Fibroblast of lung (primary cell): ENCODE measurements at regions not wholly inside any gene's neighbourhood (a gene's known extent, or its start where the extent isn't known, plus 50 kb on each side); places are given as distances from the start of the nearest gene placed in this dataset.

Experiments
- DNase-seq, 2 donors: peaks; one replicate each; pipeline versions ENCODE4 v3.0.0 to v3.0.0-alpha.2; 2010; ENCODE audit warnings: low read depth in 2 of 2
- H2AFZ ChIP-seq: 2 replicates; pipeline ENCODE4 v1.5.1; 2012; ENCODE audit warnings: low read length, control low read depth, inconsistent platforms
- H3K27ac ChIP-seq: 2 replicates; pipeline ENCODE4 v1.5.1; 2011; ENCODE audit warnings: low read length, control low read depth; ENCODE audit not compliant: insufficient read depth
- H3K27me3 ChIP-seq: 2 replicates; pipeline ENCODE4 v1.5.1; 2011; ENCODE audit warnings: mild to moderate bottlenecking, low read length; ENCODE audit not compliant: control insufficient read depth, insufficient read depth
- H3K36me3 ChIP-seq: 2 replicates; pipeline ENCODE4 v1.5.1; 2011; ENCODE audit warnings: low read length; ENCODE audit not compliant: control insufficient read depth, insufficient read depth
- H3K4me1 ChIP-seq: 2 replicates; pipeline ENCODE4 v1.5.1; 2011; ENCODE audit warnings: low read length; ENCODE audit not compliant: control insufficient read depth, insufficient read depth; ENCODE audit errors: extremely low read depth
- H3K4me2 ChIP-seq: 2 replicates; pipeline ENCODE4 v1.5.1; 2011; ENCODE audit warnings: low read length, control low read depth; ENCODE audit not compliant: insufficient read depth; ENCODE audit errors: extremely low read depth
- H3K4me3 ChIP-seq, 4 experiments: fragments of 200-600 bp in 1 of 4; sonication (generic) in 1 of 4; replicated peaks in 1 of 4; 2 replicates each; pipeline ENCODE4 v1.5.1; 2011 to 2016; ENCODE audit warnings: low read length in 4 of 4, low read depth in 3 of 4, mild to moderate bottlenecking in 3 of 4, control low read depth in 2 of 4, inconsistent platforms in 1 of 4, mixed read lengths in 1 of 4; ENCODE audit not compliant: insufficient read depth in 1 of 4; ENCODE audit errors: control extremely low read depth in 1 of 4
- H3K79me2 ChIP-seq: 2 replicates; pipeline ENCODE4 v1.5.1; 2012; ENCODE audit warnings: mild to moderate bottlenecking, low read length, inconsistent platforms; ENCODE audit not compliant: control insufficient read depth, insufficient read depth
- H3K9ac ChIP-seq: 2 replicates; pipeline ENCODE4 v1.5.1; 2011; ENCODE audit warnings: mild to moderate bottlenecking, low read length, control low read depth; ENCODE audit not compliant: insufficient read depth
- H3K9me3 ChIP-seq: 2 replicates; pipeline ENCODE4 v1.5.1; 2012; ENCODE audit warnings: low read depth, low read length; ENCODE audit not compliant: control insufficient read depth, insufficient read depth
- H4K20me1 ChIP-seq: 2 replicates; pipeline ENCODE4 v1.5.1; 2011; ENCODE audit warnings: low read length; ENCODE audit not compliant: control insufficient read depth, insufficient read depth; ENCODE audit errors: extremely low read depth
- CTCF ChIP-seq, 2 donors: IDR thresholded peaks in 1 of 2; conservative IDR thresholded peaks in 1 of 2; 1 replicate in 1 of 2; 2 replicates in 1 of 2; pipeline ENCODE4 v1.5.1; 2011 to 2012; ENCODE audit warnings: low read length in 2 of 2, control low read depth in 1 of 2, inconsistent platforms in 1 of 2, low read depth in 1 of 2, mild to moderate bottlenecking in 1 of 2
- EZH2 ChIP-seq: IDR thresholded peaks from 2 replicates; pipeline ENCODE4 v1.5.1; 2012; ENCODE audit warnings: low read length, control low read depth, mild to moderate bottlenecking; ENCODE audit errors: missing control alignments

- Histone ChIP-seq H3K4me1 (no peaks in the 10 kb centered on the region), H3K27me3 (no peaks in the 10 kb centered on the region), H2AFZ (no peak overlapping the region), H4K20me1 (no peaks in the 10 kb centered on the region), H3K4me3 (no peak overlapping the region), H3K79me2 (no peaks in the 10 kb centered on the region), H3K4me2 (no peak overlapping the region), H3K9me3 (no peaks in the 10 kb centered on the region), H3K27ac (no peak overlapping the region), H3K36me3 (no peaks in the 10 kb centered on the region), H3K9ac (no peak overlapping the region)
- TF ChIP-seq CTCF (conservative IDR thresholded peaks at IDR 0.05 in 1 of 2, IDR thresholded peaks at IDR 0.05 in 1 of 2; ENCODE audit: low read depth in 1 of 2, low read length in 2 of 2) = no peak
- no peak for TF ChIP-seq EZH2
- no peak for DNase-seq
These were observed 323.8 kb downstream of the FBXW7 start for GRCh38 chr4:152211936-152212653.

- no peak overlapping the region for H3K9ac ChIP-seq
- no peaks in the 10 kb centered on the region for H4K20me1 ChIP-seq
- H3K4me1 ChIP-seq = no peaks in the 10 kb centered on the region
- H3K27ac ChIP-seq = no peak overlapping the region
- H3K27me3 ChIP-seq = no peaks in the 10 kb centered on the region
- H3K4me2 ChIP-seq = no peak overlapping the region
- TF ChIP-seq CTCF (conservative IDR thresholded peaks at IDR 0.05 in 1 of 2, IDR thresholded peaks at IDR 0.05 in 1 of 2; ENCODE audit: low read depth in 1 of 2, low read length in 2 of 2) = no peak
- DNase-seq = peak in 1 of 2 donors; percentile 39
- no peaks in the 10 kb centered on the region for H3K36me3 ChIP-seq
- H3K79me2 ChIP-seq = no peaks in the 10 kb centered on the region
- no peak overlapping the region for H3K4me3 ChIP-seq
- no peaks in the 10 kb centered on the region for H3K9me3 ChIP-seq
- H2AFZ ChIP-seq = no peak overlapping the region
These were observed 326.0 kb downstream of the FBXW7 start for GRCh38 chr4:152209772-152210493.

GRCh38 chr4:152207378-152207720, 328.5 kb downstream of the FBXW7 start:
- no peak for DNase-seq
- H3K4me1 ChIP-seq = no peaks in the 10 kb centered on the region
- no peak overlapping the region for H3K4me2 ChIP-seq
- no peaks in the 10 kb centered on the region for H3K36me3 ChIP-seq
- peaks cover 3% of the 10 kb centered on the region for H3K27me3 ChIP-seq
- no peak overlapping the region for H2AFZ ChIP-seq
- no peak overlapping the region for H3K27ac ChIP-seq
- no peaks in the 10 kb centered on the region for H4K20me1 ChIP-seq
- no peaks in the 10 kb centered on the region for H3K79me2 ChIP-seq
- no peaks in the 10 kb centered on the region for H3K9me3 ChIP-seq
- TF ChIP-seq EZH2 = no peak
- TF ChIP-seq CTCF (conservative IDR thresholded peaks at IDR 0.05 in 1 of 2, IDR thresholded peaks at IDR 0.05 in 1 of 2; ENCODE audit: low read depth in 1 of 2, low read length in 2 of 2) = no peak
- H3K9ac ChIP-seq = no peak overlapping the region
- H3K4me3 ChIP-seq = no peak overlapping the region
